ENCODE measurements at regions not wholly inside any gene's neighbourhood (a gene's known extent, or its start where the extent isn't known, plus 50 kb on each side); places are given as distances from the start of the nearest gene placed in this dataset.

DNA sequence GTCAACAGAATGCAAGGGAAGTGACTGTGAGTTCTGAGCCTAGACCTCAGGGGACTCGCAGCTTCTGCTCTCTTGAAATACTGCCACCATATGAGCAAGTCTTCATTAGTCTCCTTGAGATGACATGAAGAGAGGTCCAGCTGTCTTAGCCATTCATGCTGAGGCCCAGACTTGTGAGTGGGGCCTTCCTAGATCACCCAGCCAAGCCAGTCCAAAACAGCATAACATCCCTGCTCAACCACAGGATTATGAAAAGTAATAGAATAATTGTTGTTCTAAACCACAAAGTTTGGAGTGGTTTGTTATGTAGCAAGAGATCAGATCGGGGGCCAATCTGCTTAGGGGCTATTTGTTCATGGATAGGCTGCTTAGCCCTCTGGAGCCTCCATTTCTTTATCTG, 54.9 kb upstream of the HTATIP2 start:
- no peak for DNase-seq (ENCODE audit: low spot score)
- 68% methylated on average over 2 of the region's 2 CpGs for WGBS
- Histone ChIP-seq H3K4me1 (ENCODE audit: control insufficient read depth in 4 of 4, insufficient read depth in 4 of 4, low read length in 3 of 4) (no peaks in the 10 kb centered on the region), H3K27me3 (ENCODE audit: control insufficient read depth in 4 of 4, insufficient read depth in 4 of 4, low read length in 3 of 4) (peaks cover 0 to 5% (median under 1%) of the 10 kb centered on the region in 4 donors), H3K4me3 (ENCODE audit: low read depth in 1 of 3, low read length in 3 of 3) (no peak overlapping the region), H3K9me3 (ENCODE audit: control insufficient read depth in 4 of 4, low read length in 3 of 4) (no peaks in the 10 kb centered on the region), H3K9ac (ENCODE audit: low read depth in 1 of 2, low read length in 2 of 2) (no peak overlapping the region), H3K36me3 (ENCODE audit: control insufficient read depth in 4 of 4, insufficient read depth in 3 of 4, low read depth in 1 of 4, low read length in 3 of 4) (no peaks in the 10 kb centered on the region), H3K27ac (ENCODE audit: low read depth in 1 of 2, low read length in 2 of 2) (no peak overlapping the region)
- no peak for TF ChIP-seq RXRA (IDR thresholded peaks at IDR 0.05)
- no peak for TF ChIP-seq TAF1 (conservative IDR thresholded peaks at IDR 0.05)
- TF ChIP-seq SP1 (IDR thresholded peaks at IDR 0.05): no peak
- TF ChIP-seq, protein P1, sequence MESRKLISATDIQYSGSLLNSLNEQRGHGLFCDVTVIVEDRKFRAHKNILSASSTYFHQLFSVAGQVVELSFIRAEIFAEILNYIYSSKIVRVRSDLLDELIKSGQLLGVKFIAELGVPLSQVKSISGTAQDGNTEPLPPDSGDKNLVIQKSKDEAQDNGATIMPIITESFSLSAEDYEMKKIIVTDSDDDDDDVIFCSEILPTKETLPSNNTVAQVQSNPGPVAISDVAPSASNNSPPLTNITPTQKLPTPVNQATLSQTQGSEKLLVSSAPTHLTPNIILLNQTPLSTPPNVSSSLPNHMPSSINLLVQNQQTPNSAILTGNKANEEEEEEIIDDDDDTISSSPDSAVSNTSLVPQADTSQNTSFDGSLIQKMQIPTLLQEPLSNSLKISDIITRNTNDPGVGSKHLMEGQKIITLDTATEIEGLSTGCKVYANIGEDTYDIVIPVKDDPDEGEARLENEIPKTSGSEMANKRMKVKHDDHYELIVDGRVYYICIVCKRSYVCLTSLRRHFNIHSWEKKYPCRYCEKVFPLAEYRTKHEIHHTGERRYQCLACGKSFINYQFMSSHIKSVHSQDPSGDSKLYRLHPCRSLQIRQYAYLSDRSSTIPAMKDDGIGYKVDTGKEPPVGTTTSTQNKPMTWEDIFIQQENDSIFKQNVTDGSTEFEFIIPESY (IDR thresholded peaks at IDR 0.05): no peak
- TF ChIP-seq MAX (IDR thresholded peaks at IDR 0.05): no peak
- TF ChIP-seq FOXA1 (IDR thresholded peaks at IDR 0.05): no peak
- no peak for TF ChIP-seq ATF3 (IDR thresholded peaks at IDR 0.05)
- no peak for TF ChIP-seq YY1 (IDR thresholded peaks at IDR 0.05)
- TF ChIP-seq EGR1 (IDR thresholded peaks at IDR 0.05; ENCODE audit: low read depth in 2 of 2): no peak
- TF ChIP-seq JUND (IDR thresholded peaks at IDR 0.05): no peak
- TF ChIP-seq RAD21 (IDR thresholded peaks at IDR 0.05): no peak
- TF ChIP-seq HNF4G (IDR thresholded peaks at IDR 0.05): no peak
- TF ChIP-seq NR2F2 (IDR thresholded peaks at IDR 0.05): no peak
- TF ChIP-seq HNF4A (conservative IDR thresholded peaks at IDR 0.05): no peak
- TF ChIP-seq GABPA (IDR thresholded peaks at IDR 0.05 in 1 of 2, conservative IDR thresholded peaks at IDR 0.05 in 1 of 2): no peak
- TF ChIP-seq CTCF (IDR thresholded peaks at IDR 0.05; ENCODE audit: low read depth, low read length, missing input control): no peak
- TF ChIP-seq FOXA2 (IDR thresholded peaks at IDR 0.05): no peak
- no peak for TF ChIP-seq REST (IDR thresholded peaks at IDR 0.05)

All from liver (tissue), 8 donors.